GM12878 (cell line): ENCODE measurements at regions not wholly inside any gene's neighbourhood (a gene's known extent, or its start where the extent isn't known, plus 50 kb on each side); places are given as distances from the start of the nearest gene placed in this dataset.

Experiments
- CEBPZ ChIP-seq: fragments of 150-350 bp; IDR thresholded peaks from 2 replicates; pipeline ENCODE4 v1.6.1; 2016; ENCODE audit warnings: low read depth, low read length
- E4F1 ChIP-seq: fragments of 450-650 bp; IDR thresholded peaks from 2 replicates; pipeline ENCODE4 v1.6.1; 2018; ENCODE audit warnings: borderline replicate concordance, mild to moderate bottlenecking; ENCODE audit not compliant: partially characterized antibody
- EZH2 ChIP-seq: IDR thresholded peaks from 2 replicates; pipeline ENCODE4 v1.6.1; 2012; ENCODE audit warnings: low read depth, mild to moderate bottlenecking, control low read depth, inconsistent platforms, low read length, borderline replicate concordance; ENCODE audit not compliant: control insufficient read depth
- IRF5 ChIP-seq: fragments of 450-650 bp; IDR thresholded peaks from 2 replicates; pipeline ENCODE4 v1.6.1; 2017; ENCODE audit warnings: borderline replicate concordance
- MLLT1 ChIP-seq: fragments of 450-650 bp; IDR thresholded peaks from 2 replicates; pipeline ENCODE4 v1.6.1; 2016; ENCODE audit warnings: mild to moderate bottlenecking
- MYC ChIP-seq: IDR thresholded peaks from 2 replicates; pipeline ENCODE4 v1.6.1; 2011; ENCODE audit warnings: mild to moderate bottlenecking, low read length, moderate library complexity, inconsistent platforms; ENCODE audit not compliant: insufficient read depth, insufficient replicate concordance, insufficient read length, severe bottlenecking
- SMAD1 ChIP-seq: fragments of 450-650 bp; IDR thresholded peaks from 2 replicates; pipeline ENCODE4 v1.6.1; 2018; ENCODE audit warnings: mild to moderate bottlenecking, low read depth; ENCODE audit not compliant: partially characterized antibody

DNA sequence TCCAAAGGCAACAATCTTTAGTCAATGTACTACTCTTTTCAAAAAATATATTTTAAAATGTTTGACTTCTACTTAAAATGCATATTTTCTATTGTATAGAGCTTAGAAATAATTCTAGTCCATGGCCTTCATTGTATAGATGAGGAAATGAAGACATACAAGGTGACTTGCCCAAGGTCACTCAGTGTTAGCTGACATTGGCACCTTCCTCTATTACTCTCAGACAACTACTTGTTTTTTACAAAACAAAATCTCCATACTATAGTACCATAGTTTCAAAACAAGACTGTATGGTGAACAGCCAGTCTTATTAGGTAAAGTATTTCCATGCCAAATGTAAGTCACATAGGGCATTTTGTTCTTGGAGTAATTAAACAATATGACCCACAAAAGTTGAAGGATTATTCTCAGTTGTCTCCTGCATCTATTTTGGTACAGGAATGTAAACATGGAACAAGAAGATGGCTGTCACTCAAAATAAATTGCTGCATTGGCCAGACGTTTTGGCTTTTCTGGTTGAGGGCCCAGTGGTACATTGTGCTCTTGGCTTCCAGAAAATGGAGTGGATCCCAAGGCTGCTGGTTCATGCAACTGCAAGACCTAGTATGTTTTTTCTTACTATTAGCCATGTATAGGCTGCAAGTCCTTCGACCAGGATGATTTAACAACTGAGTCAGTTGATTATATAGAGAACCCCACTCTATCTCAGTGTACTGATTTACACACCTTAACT lies 54.3 kb upstream of the NOX3 start (continued):
- TF ChIP-seq MYC (no peak), CEBPZ (no peak), MLLT1 (no peak), SMAD1 (no peak), EZH2 (no peak), IRF5 (no peak), E4F1 (no peak)
